Endodermal cell (in vitro differentiated cells): ENCODE measurements at regions not wholly inside any gene's neighbourhood (a gene's known extent, or its start where the extent isn't known, plus 50 kb on each side); places are given as distances from the start of the nearest gene placed in this dataset.
"Not testable (repeated sequence)": the region's sequence is repeated elsewhere in the genome, so short reads cannot be mapped to it uniquely, and the experiment has no call there.

ENCODE experiments used
- DNase-seq: peaks from one replicate; pipeline ENCODE4 v3.0.0-alpha.2; 2017
- H3K27ac ChIP-seq: 2 replicates; pipeline ENCODE4 v1.5.1; 2013; ENCODE audit warnings: mild to moderate bottlenecking, low read depth, low read length, moderate library complexity
- H3K27me3 ChIP-seq: 2 replicates; pipeline ENCODE4 v1.6.1; 2013; ENCODE audit warnings: mild to moderate bottlenecking, low read length, moderate library complexity; ENCODE audit not compliant: insufficient read depth, control insufficient read depth, poor library complexity, severe bottlenecking
- H3K36me3 ChIP-seq: 2 replicates; pipeline ENCODE4 v1.7.0; 2013; ENCODE audit warnings: mild to moderate bottlenecking, low read length, moderate library complexity; ENCODE audit not compliant: control insufficient read depth, insufficient read depth
- H3K4me1 ChIP-seq: one replicate; pipeline ENCODE4 v1.7.0; 2013; ENCODE audit warnings: low read length; ENCODE audit not compliant: control insufficient read depth, insufficient read depth
- H3K4me3 ChIP-seq: 2 replicates; pipeline ENCODE4 v1.5.1; 2013; ENCODE audit warnings: mild to moderate bottlenecking, low read length, moderate library complexity
- H3K9ac ChIP-seq: 2 replicates; pipeline ENCODE4 v1.6.1; 2013; ENCODE audit warnings: mild to moderate bottlenecking, low read length, moderate library complexity; ENCODE audit not compliant: poor library complexity, severe bottlenecking; ENCODE audit errors: extremely low read depth
- H3K9me3 ChIP-seq: 2 replicates; pipeline ENCODE4 v1.6.1; 2013; ENCODE audit warnings: mild to moderate bottlenecking, low read length, moderate library complexity; ENCODE audit not compliant: control insufficient read depth
- H3K27ac Mint-ChIP-seq: 2 replicates; pipeline ENCODE4 v1.8.0; 2020; ENCODE audit warnings: mixed read lengths
- H3K27me3 Mint-ChIP-seq: 2 replicates; pipeline ENCODE4 v1.8.0; 2021; ENCODE audit warnings: mild to moderate bottlenecking, mixed read lengths; ENCODE audit not compliant: insufficient read depth
- H3K36me3 Mint-ChIP-seq: 2 replicates; pipeline ENCODE4 v1.8.0; 2020; ENCODE audit warnings: low read depth, mixed read lengths
- H3K4me1 Mint-ChIP-seq: 2 replicates; pipeline ENCODE4 v1.8.0; 2020; ENCODE audit warnings: mixed read lengths
- H3K4me3 Mint-ChIP-seq: 2 replicates; pipeline ENCODE4 v1.8.0; 2020; ENCODE audit warnings: mild to moderate bottlenecking, moderate library complexity, mixed read lengths
- H3K9me3 Mint-ChIP-seq: 2 replicates; pipeline ENCODE4 v1.8.0; 2020; ENCODE audit warnings: mild to moderate bottlenecking, mixed read lengths
- CTCF ChIP-seq: fragments of 200-600 bp; sonication (generic); conservative IDR thresholded peaks from 2 replicates; pipeline ENCODE4 v1.5.0; 2021; ENCODE audit warnings: antibody characterized with exemption, mild to moderate bottlenecking
- WGBS, 2 experiments: methylation state at CpG; one replicate each; pipeline versions ENCODE4 v1.1.5 to v1.1.7; 2013; ENCODE audit warnings: missing lambda C conversion rate in 2 of 2, mixed read lengths in 1 of 2; ENCODE audit not compliant: insufficient coverage in 1 of 2, insufficient read length in 1 of 2; 5-methylcytosine and 5-hydroxymethylcytosine counted together

GRCh38 chr4:103496800-103497199 lies 223.0 kb downstream of the TACR3 start:
- Mint-ChIP-seq H3K4me3 (no peak overlapping the region), H3K36me3 (no peaks in the 10 kb centered on the region), H3K27ac (no peak overlapping the region), H3K27me3 (no peaks in the 10 kb centered on the region), H3K9me3 (no peaks in the 10 kb centered on the region), H3K4me1 (peaks cover 3% of the 10 kb centered on the region)
- Histone ChIP-seq H3K9ac (no peak overlapping the region), H3K4me3 (no peak overlapping the region), H3K4me1 (no peaks in the 10 kb centered on the region), H3K27ac (no peak overlapping the region), H3K27me3 (no peaks in the 10 kb centered on the region), H3K36me3 (no peaks in the 10 kb centered on the region), H3K9me3 (peaks cover 7% of the 10 kb centered on the region)
- no peak for DNase-seq
- no peak for TF ChIP-seq CTCF
- 91 to 100% methylated on average over 1 to 5 of the region's 5 CpGs for WGBS, 2 experiments

DNA sequence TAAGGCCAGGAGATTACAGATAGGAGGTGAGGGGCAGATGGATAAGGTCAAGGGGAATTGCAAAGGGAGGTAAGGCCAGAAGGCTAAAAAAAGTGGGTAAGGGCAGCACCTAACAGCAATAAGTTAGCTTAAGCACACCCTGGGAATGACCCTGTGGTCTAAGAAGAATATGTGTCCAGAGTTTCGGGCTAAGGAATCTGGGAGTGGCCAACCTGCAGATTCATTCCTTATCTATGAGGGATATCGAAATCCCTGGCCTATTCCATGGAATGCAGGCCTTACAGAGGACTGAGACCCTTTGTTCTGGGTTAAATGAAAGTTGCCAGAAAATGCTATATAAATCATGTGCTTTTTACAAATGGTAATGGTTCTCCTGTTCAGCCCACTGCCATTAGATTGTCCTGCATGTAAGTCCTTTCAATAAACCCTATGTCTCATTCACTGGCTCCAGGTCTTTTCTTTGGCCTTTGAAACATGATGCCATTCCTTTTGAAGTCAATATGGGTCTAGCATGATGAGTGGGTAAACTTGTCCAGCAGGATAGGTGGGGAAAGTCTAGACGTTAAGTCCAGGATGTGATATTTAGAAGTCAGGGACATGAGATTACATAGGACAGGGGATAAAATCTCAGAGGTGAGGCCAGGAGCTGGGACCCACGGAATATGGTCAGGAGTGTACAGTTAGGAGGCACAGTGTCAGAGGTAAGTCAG lies 226.2 kb downstream of the TACR3 start:
- H3K27me3 ChIP-seq: no peaks in the 10 kb centered on the region
- no peak overlapping the region for H3K27ac ChIP-seq
- H3K4me1 ChIP-seq: no peaks in the 10 kb centered on the region
- no peak for TF ChIP-seq CTCF
- no peak overlapping the region for H3K4me3 Mint-ChIP-seq
- H3K36me3 ChIP-seq: no peaks in the 10 kb centered on the region
- WGBS, 2 experiments: 94 to 97% methylated on average over 3 to 4 of the region's 4 CpGs
- DNase-seq: no peak
- H3K27ac Mint-ChIP-seq: no peak overlapping the region
- H3K9me3 ChIP-seq: no peaks in the 10 kb centered on the region
- H3K4me1 Mint-ChIP-seq: peaks cover 2% of the 10 kb centered on the region
- no peak overlapping the region for H3K9ac ChIP-seq
- no peaks in the 10 kb centered on the region for H3K9me3 Mint-ChIP-seq
- H3K27me3 Mint-ChIP-seq: no peaks in the 10 kb centered on the region
- H3K36me3 Mint-ChIP-seq: no peaks in the 10 kb centered on the region
- no peak overlapping the region for H3K4me3 ChIP-seq

DNA sequence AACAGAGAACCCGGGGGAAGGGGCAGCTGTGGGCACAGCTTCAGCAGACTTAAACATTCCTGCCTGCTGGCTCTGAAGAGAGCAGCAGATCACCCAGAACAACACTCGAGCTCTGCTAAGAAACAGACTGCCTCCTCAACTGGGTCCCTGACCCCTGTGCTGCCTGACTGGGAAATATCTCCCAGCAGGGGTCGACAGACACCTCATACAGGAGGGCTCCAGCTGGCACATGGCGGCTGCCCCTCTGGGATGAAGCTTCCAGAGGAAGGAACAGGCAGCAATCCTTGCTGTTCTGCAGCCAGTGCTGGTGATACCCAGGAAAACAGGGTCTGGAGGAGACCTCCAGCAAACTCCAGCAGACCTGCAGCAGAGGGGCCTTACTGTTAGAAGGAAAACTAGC lies 234.5 kb downstream of the TACR3 start:
- H3K4me1 ChIP-seq, H3K9ac ChIP-seq, H3K36me3 ChIP-seq, H3K27me3 ChIP-seq, H3K4me3 Mint-ChIP-seq, H3K36me3 Mint-ChIP-seq, H3K27me3 Mint-ChIP-seq, DNase-seq, H3K27ac Mint-ChIP-seq, H3K4me3 ChIP-seq, H3K9me3 ChIP-seq, H3K27ac ChIP-seq, H3K4me1 Mint-ChIP-seq: not testable (repeated sequence)
- H3K9me3 Mint-ChIP-seq: peaks cover 16% of the 10 kb centered on the region
- WGBS, 2 experiments: 88 to 100% methylated on average over 1 to 4 of the region's 4 CpGs

- Mint-ChIP-seq H3K9me3 (peaks cover 16% of the 10 kb centered on the region), H3K4me3 (no peak overlapping the region), H3K27me3 (no peaks in the 10 kb centered on the region), H3K36me3 (peaks cover 3% of the 10 kb centered on the region), H3K4me1 (no peaks in the 10 kb centered on the region), H3K27ac (no peak overlapping the region)
- H3K4me3 ChIP-seq: no peak overlapping the region
- H3K9me3 ChIP-seq: no peaks in the 10 kb centered on the region
- 95% methylated on average over 3 of the region's 3 CpGs; no CpG with 5 or more reads in 1 of the 2 experiments for WGBS, 2 experiments
- H3K36me3 ChIP-seq: no peaks in the 10 kb centered on the region
- no peak overlapping the region for H3K9ac ChIP-seq
- TF ChIP-seq CTCF: no peak
- no peaks in the 10 kb centered on the region for H3K27me3 ChIP-seq
- no peaks in the 10 kb centered on the region for H3K4me1 ChIP-seq
- no peak for DNase-seq
- no peak overlapping the region for H3K27ac ChIP-seq
Measured at GRCh38 chr4:103484521-103484920, 235.3 kb downstream of the TACR3 start.
